SKM-1 (cell line): ENCODE measurements at regions not wholly inside any gene's neighbourhood (a gene's known extent, or its start where the extent isn't known, plus 50 kb on each side); places are given as distances from the start of the nearest gene placed in this dataset.

ENCODE experiments used
- DNase-seq: peaks from one replicate; lab custom pipeline; 2025; ENCODE audit not compliant: unreplicated experiment; lab: John Stamatoyannopoulos, UW

GRCh38 chr15:70172566-70173225, 75.0 kb upstream of the TLE3 start:
- no peak for DNase-seq

- no peak for DNase-seq
These were observed 74.4 kb upstream of the TLE3 start for GRCh38 chr15:70172124-70172523.

GRCh38 chr15:70171256-70171886, 73.7 kb upstream of the TLE3 start:
- no peak for DNase-seq

- DNase-seq: no peak
These were observed 72.5 kb upstream of the TLE3 start for GRCh38 chr15:70170096-70170699.

GRCh38 chr15:70169147-70169546, 71.4 kb upstream of the TLE3 start:
- DNase-seq: no peak

GRCh38 chr15:70167155-70167554, 69.4 kb upstream of the TLE3 start:
- no peak for DNase-seq

GRCh38 chr15:70166506-70167087, 68.9 kb upstream of the TLE3 start:
- no peak for DNase-seq

- no peak for DNase-seq
These were observed 68.1 kb upstream of the TLE3 start for GRCh38 chr15:70165716-70166284.

GRCh38 chr15:70164910-70165715, 67.4 kb upstream of the TLE3 start:
- DNase-seq: no peak

GRCh38 chr15:70164156-70164900, 66.6 kb upstream of the TLE3 start:
- no peak for DNase-seq

- DNase-seq: no peak
These were observed 63.3 kb upstream of the TLE3 start for GRCh38 chr15:70160803-70161565.

GRCh38 chr15:70160267-70160666, 62.5 kb upstream of the TLE3 start:
- DNase-seq: no peak

- DNase-seq: no peak
These were observed 61.9 kb upstream of the TLE3 start for GRCh38 chr15:70159713-70160009.

GRCh38 chr15:70159001-70159712, 61.4 kb upstream of the TLE3 start:
- no peak for DNase-seq

- no peak for DNase-seq
These were observed 60.7 kb upstream of the TLE3 start for GRCh38 chr15:70158309-70159000.

GRCh38 chr15:70156671-70157271, 59.1 kb upstream of the TLE3 start:
- no peak for DNase-seq

GRCh38 chr15:70154718-70155347, 57.1 kb upstream of the TLE3 start:
- DNase-seq: no peak
